ENCODE measurements at regions not wholly inside any gene's neighbourhood (a gene's known extent, or its start where the extent isn't known, plus 50 kb on each side); places are given as distances from the start of the nearest gene placed in this dataset.

DNA sequence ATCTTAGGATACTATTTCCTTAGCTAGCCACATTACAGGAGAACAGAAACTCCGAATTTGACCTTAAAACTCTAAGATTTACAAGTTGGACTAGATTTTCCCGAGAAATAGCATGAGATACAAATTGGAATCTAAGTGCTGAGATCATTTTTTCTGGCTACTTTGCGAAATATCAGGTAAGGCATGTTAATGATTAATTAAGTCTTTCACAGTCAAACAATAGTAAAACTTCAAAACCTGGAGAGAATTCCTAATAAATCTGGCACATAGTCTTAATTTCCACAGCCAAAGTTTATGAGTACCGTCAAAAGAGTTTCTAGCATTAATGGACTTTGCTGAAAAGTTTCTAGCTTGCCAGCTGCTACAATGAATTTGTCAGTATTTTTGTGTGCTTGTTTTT, 379.5 kb upstream of the TOM1L1 start (continued):
- TF ChIP-seq, protein P1, sequence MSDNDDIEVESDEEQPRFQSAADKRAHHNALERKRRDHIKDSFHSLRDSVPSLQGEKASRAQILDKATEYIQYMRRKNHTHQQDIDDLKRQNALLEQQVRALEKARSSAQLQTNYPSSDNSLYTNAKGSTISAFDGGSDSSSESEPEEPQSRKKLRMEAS (IDR thresholded peaks at IDR 0.05) = no peak
- TF ChIP-seq POLR2AphosphoS5 (IDR thresholded peaks at IDR 0.05; ENCODE audit: low read depth, low read length) (no peak), CREB1 (IDR thresholded peaks at IDR 0.05) (no peak), KDM5A (IDR thresholded peaks at IDR 0.05; ENCODE audit: low read length) (no peak)
